B cell (primary cell): ENCODE measurements at regions not wholly inside any gene's neighbourhood (a gene's known extent, or its start where the extent isn't known, plus 50 kb on each side); places are given as distances from the start of the nearest gene placed in this dataset.

ENCODE experiments used
- ATAC-seq: fragments of 200-7000 bp; cut with Tn5 transposase; one replicate; pipeline ENCODE4 v1.10.0; 2021; ENCODE audit warnings: low read depth, mild to moderate bottlenecking, moderate number of reproducible peaks, moderate library complexity
- CTCF ChIA-PET: fragments of 350-600 bp; sonication (Branson Sonifier 250); formaldehyde crosslinking; loops from one replicate; lab custom pipeline; 2021; ENCODE audit warnings: antibody characterized with exemption, inconsistent platforms; lab: Charles Lee
- POLR2A ChIA-PET: fragments of 350-600 bp; sonication (Branson Sonifier 250); formaldehyde crosslinking; loops from one replicate; lab custom pipeline; 2021; ENCODE audit warnings: antibody characterized with exemption; lab: Charles Lee
- DNase-seq: peaks from one replicate; pipeline ENCODE4 v3.0.0; 2013
- H2AFZ ChIP-seq: 2 replicates; pipeline ENCODE4 v1.6.1; 2012; ENCODE audit warnings: mild to moderate bottlenecking, low read depth, low read length; ENCODE audit not compliant: insufficient read depth, poor library complexity, severe bottlenecking
- H3K27ac ChIP-seq, 2 donors: 1 replicate in 1 of 2; 2 replicates in 1 of 2; pipeline ENCODE4 v1.5.1; 2012 to 2013; ENCODE audit warnings: low read length in 2 of 2, mild to moderate bottlenecking in 2 of 2, moderate library complexity in 1 of 2
- H3K27me3 ChIP-seq, 4 experiments: fragments of 200-600 bp in 1 of 4; sonication (generic) in 1 of 4; replicated peaks in 1 of 4; 1 replicate in 2 of 4; 2 replicates in 2 of 4; pipeline versions ENCODE4 v1.6.1 to v1.7.0; 2013 to 2016; ENCODE audit warnings: low read length in 3 of 4, mild to moderate bottlenecking in 2 of 4, mixed read lengths in 1 of 4, moderate library complexity in 1 of 4; ENCODE audit not compliant: insufficient read depth in 4 of 4, control insufficient read depth in 3 of 4; ENCODE audit errors: control extremely low read depth in 1 of 4
- H3K36me3 ChIP-seq, 2 experiments: replicated peaks in 1 of 2; 1 replicate in 1 of 2; 2 replicates in 1 of 2; pipeline versions ENCODE4 v1.6.1 to v1.7.1; 2013; ENCODE audit warnings: low read length in 1 of 2; ENCODE audit not compliant: insufficient read depth in 2 of 2, control insufficient read depth in 1 of 2; ENCODE audit errors: control extremely low read depth in 1 of 2, extremely low read depth in 1 of 2
- H3K4me1 ChIP-seq, 2 donors: fragments of 200-600 bp in 1 of 2; sonication (generic) in 1 of 2; 1 replicate in 1 of 2; 2 replicates in 1 of 2; pipeline versions ENCODE4 v1.5.1 to v1.6.1; 2013 to 2017; ENCODE audit warnings: low read length in 2 of 2; ENCODE audit not compliant: control insufficient read depth in 2 of 2, insufficient read depth in 2 of 2
- H3K4me2 ChIP-seq: replicated peaks from 2 replicates; pipeline ENCODE3; 2012; ENCODE audit warnings: mild to moderate bottlenecking, low read depth, low read length; ENCODE audit not compliant: poor library complexity, severe bottlenecking
- H3K4me3 ChIP-seq, 5 experiments: fragments of 200-600 bp in 1 of 5; sonication (generic) in 1 of 5; 1 replicate in 3 of 5; 2 replicates in 2 of 5; pipeline versions ENCODE4 v1.5.1 to v1.7.0; 2011 to 2016; ENCODE audit warnings: low read length in 4 of 5, mild to moderate bottlenecking in 4 of 5, low read depth in 2 of 5, control low read depth in 1 of 5, moderate library complexity in 1 of 5; ENCODE audit not compliant: insufficient read depth in 1 of 5; ENCODE audit errors: control extremely low read depth in 1 of 5, extremely low read depth in 1 of 5
- H3K79me2 ChIP-seq: fragments of 200-600 bp; sonication (generic); one replicate; pipeline ENCODE4 v1.6.0; 2016; ENCODE audit warnings: low read length; ENCODE audit not compliant: control insufficient read depth, insufficient read depth
- H3K9ac ChIP-seq: fragments of 200-600 bp; sonication (generic); 2 replicates; pipeline ENCODE4 v1.6.1; 2017; ENCODE audit warnings: mild to moderate bottlenecking, low read length, moderate library complexity
- H3K9me3 ChIP-seq, 3 donors: one replicate each; pipeline versions ENCODE4 v1.6.1 to v1.7.1; 2013; ENCODE audit warnings: low read length in 2 of 3; ENCODE audit not compliant: control insufficient read depth in 2 of 3, insufficient read depth in 1 of 3; ENCODE audit errors: control extremely low read depth in 1 of 3
- H4K20me1 ChIP-seq: 2 replicates; pipeline ENCODE4 v1.6.0; 2012; ENCODE audit warnings: mild to moderate bottlenecking, low read length; ENCODE audit not compliant: insufficient read depth, control insufficient read depth, poor library complexity, severe bottlenecking
- H3K27ac Mint-ChIP-seq: one replicate; pipeline ENCODE4 v1.8.0; 2021; ENCODE audit warnings: mixed read lengths
- H3K27me3 Mint-ChIP-seq: one replicate; pipeline ENCODE4 v1.8.0; 2021; ENCODE audit warnings: mixed read lengths
- H3K4me1 Mint-ChIP-seq: one replicate; pipeline ENCODE4 v1.8.0; 2021; ENCODE audit warnings: mixed read lengths
- H3K4me3 Mint-ChIP-seq: one replicate; pipeline ENCODE4 v1.8.0; 2021; ENCODE audit warnings: mixed read lengths
- H3K9me3 Mint-ChIP-seq: one replicate; pipeline ENCODE4 v1.8.0; 2022; ENCODE audit warnings: mixed read lengths; ENCODE audit not compliant: insufficient read depth
- EZH2 ChIP-seq: IDR thresholded peaks from 2 replicates; pipeline ENCODE4 v1.6.1; 2012; ENCODE audit warnings: borderline replicate concordance, low read depth, mild to moderate bottlenecking, moderate library complexity, low read length; ENCODE audit not compliant: insufficient read depth, poor library complexity, severe bottlenecking
- WGBS: methylation state at CpG from one replicate; pipeline ENCODE4 v1.1.5; 2013; ENCODE audit warnings: missing lambda C conversion rate; ENCODE audit not compliant: insufficient coverage; 5-methylcytosine and 5-hydroxymethylcytosine counted together
- intact Hi-C: fragments of 100-400 bp; cut with micrococcal nuclease; formaldehyde crosslinking; loops from one replicate; pipeline ENCODE4 v1.10.0; 2022
- TF ChIP-seq, protein P1 (sequence below): fragments of 200-600 bp; IDR thresholded peaks from one replicate; pipeline ENCODE4 v1.8.0; 2022; ENCODE audit warnings: antibody characterized with exemption, mild to moderate bottlenecking

DNA sequence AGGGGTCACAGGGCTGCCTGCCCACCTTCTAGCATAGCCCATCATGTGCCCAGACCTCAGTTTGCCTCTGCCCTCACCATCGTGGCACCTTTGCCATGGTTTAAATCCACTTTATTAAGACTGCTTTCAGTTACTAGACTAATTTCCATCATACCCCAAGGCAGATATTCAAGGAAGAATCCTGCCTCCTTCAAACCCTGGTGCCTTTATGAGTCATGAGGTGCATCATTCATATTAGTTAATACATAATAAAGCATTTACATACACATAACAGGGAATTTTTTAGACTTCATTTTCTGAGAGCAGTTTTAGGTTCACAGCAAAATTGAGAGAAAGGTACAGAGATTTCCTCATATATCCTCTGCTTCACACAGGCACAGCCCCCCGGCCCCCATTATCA lies 62.8 kb downstream of the CXCL12 start:
- CTCF ChIA-PET = no interaction called here
- no peaks in the 10 kb centered on the region for H3K36me3 ChIP-seq
- no peak overlapping the region for H3K4me3 ChIP-seq
- DNase-seq (no peak), ATAC-seq (no peak)
- H3K9me3 Mint-ChIP-seq = no peaks in the 10 kb centered on the region
- H3K27ac Mint-ChIP-seq = no peak overlapping the region
- no peaks in the 10 kb centered on the region for H3K79me2 ChIP-seq
- intact Hi-C loops = no loop called here
- H3K4me1 Mint-ChIP-seq = no peaks in the 10 kb centered on the region
- H4K20me1 ChIP-seq = no peaks in the 10 kb centered on the region
- H2AFZ ChIP-seq = no peak overlapping the region
- no peak overlapping the region for H3K4me3 Mint-ChIP-seq
- no peaks in the 10 kb centered on the region for H3K4me1 ChIP-seq
- peaks cover 0 to 2% (median 0%) of the 10 kb centered on the region in 3 donors for H3K9me3 ChIP-seq
- no peak overlapping the region for H3K4me2 ChIP-seq
- no peak overlapping the region for H3K27ac ChIP-seq
- H3K27me3 ChIP-seq = no peaks in the 10 kb centered on the region
- whole genome bisulfite sequencing = 73% methylated on average over 2 of the region's 2 CpGs
- TF ChIP-seq EZH2 = no peak
- TF ChIP-seq, protein P1, sequence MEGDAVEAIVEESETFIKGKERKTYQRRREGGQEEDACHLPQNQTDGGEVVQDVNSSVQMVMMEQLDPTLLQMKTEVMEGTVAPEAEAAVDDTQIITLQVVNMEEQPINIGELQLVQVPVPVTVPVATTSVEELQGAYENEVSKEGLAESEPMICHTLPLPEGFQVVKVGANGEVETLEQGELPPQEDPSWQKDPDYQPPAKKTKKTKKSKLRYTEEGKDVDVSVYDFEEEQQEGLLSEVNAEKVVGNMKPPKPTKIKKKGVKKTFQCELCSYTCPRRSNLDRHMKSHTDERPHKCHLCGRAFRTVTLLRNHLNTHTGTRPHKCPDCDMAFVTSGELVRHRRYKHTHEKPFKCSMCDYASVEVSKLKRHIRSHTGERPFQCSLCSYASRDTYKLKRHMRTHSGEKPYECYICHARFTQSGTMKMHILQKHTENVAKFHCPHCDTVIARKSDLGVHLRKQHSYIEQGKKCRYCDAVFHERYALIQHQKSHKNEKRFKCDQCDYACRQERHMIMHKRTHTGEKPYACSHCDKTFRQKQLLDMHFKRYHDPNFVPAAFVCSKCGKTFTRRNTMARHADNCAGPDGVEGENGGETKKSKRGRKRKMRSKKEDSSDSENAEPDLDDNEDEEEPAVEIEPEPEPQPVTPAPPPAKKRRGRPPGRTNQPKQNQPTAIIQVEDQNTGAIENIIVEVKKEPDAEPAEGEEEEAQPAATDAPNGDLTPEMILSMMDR = no peak
- POLR2A ChIA-PET = no interaction called here
- H3K27me3 Mint-ChIP-seq = no peaks in the 10 kb centered on the region
- no peak overlapping the region for H3K9ac ChIP-seq

DNA sequence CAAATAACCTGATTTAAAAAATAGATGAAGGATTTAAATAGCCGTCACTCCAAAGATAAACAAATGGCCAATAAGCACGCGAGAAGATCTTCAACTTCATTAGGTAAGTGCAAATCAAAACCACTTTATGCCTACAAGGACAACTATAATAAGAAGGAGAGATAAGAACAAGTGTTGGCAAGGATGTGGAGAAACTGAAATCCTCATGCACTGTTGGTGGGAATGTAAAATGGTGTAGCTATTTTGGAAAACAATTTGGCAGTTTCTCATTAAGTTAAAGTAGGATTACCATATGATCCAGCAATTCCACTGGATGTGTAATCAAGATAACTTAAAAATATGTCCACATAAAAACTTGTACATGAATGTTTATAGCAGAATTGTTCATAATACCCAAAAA lies 64.1 kb downstream of the CXCL12 start:
- Histone ChIP-seq H3K27ac (no peak overlapping the region), H2AFZ (no peak overlapping the region), H3K36me3 (no peaks in the 10 kb centered on the region), H3K4me3 (no peak overlapping the region), H4K20me1 (no peaks in the 10 kb centered on the region), H3K9me3 (peaks cover 0 to 9% (median 0%) of the 10 kb centered on the region in 3 donors), H3K9ac (no peak overlapping the region), H3K4me1 (no peaks in the 10 kb centered on the region), H3K79me2 (no peaks in the 10 kb centered on the region), H3K27me3 (no peaks in the 10 kb centered on the region), H3K4me2 (no peak overlapping the region)
- ATAC-seq (no peak), DNase-seq (no peak)
- Mint-ChIP-seq H3K4me1 (no peaks in the 10 kb centered on the region), H3K9me3 (no peaks in the 10 kb centered on the region), H3K4me3 (no peak overlapping the region), H3K27ac (no peak overlapping the region), H3K27me3 (no peaks in the 10 kb centered on the region)
- intact Hi-C loops = no loop called here
- POLR2A ChIA-PET = no interaction called here
- TF ChIP-seq, protein P1 = no peak
- no peak for TF ChIP-seq EZH2
- CTCF ChIA-PET = no interaction called here
- WGBS = no CpG with 5 or more reads among the region's 3 CpGs
